ENCODE measurements at regions not wholly inside any gene's neighbourhood (a gene's known extent, or its start where the extent isn't known, plus 50 kb on each side); places are given as distances from the start of the nearest gene placed in this dataset.

GRCh38 chr2:64859312-64860212 is 129.6 kb upstream of the SLC1A4 start:
- no peaks in the 10 kb centered on the region for H3K27me3 Mint-ChIP-seq (ENCODE audit: insufficient read depth, unreplicated experiment)
- intact Hi-C loops (cut with micrococcal nuclease) = loop anchor here (1.0 to 2.0 kb wide), 3 partner anchors 21 to 206 kb away; partner anchors contain the start of gene SERTAD2
- POLR2A ChIA-PET = interaction anchor here (0.6 to 7.7 kb wide), 20 partner anchors 9 to 718 kb away, joined by 3 to 178 read pairs (median 4); partner anchors contain the start of genes AFTPH and SERTAD2
- no peaks in the 10 kb centered on the region for H3K36me3 Mint-ChIP-seq (ENCODE audit: insufficient read depth, unreplicated experiment)
- TF ChIP-seq CTCF (IDR thresholded peaks at IDR 0.05; ENCODE audit: unreplicated experiment) = peak; percentile 15
- H3K9me3 Mint-ChIP-seq (ENCODE audit: unreplicated experiment) = no peaks in the 10 kb centered on the region
- H3K4me1 Mint-ChIP-seq (ENCODE audit: insufficient read depth, unreplicated experiment) = peaks cover 11% of the 10 kb centered on the region
- CTCF ChIA-PET = interaction anchor here (0.6 to 2.1 kb wide), 14 partner anchors 10 to 299 kb away, joined by 3 to 8 read pairs (median 4); no protein-coding TSS in a partner anchor
- BruUV-seq (replicated peaks) = no TSS peak
- peak; percentile 96 for DNase-seq (ENCODE audit: unreplicated experiment)
- no peak overlapping the region for H3K4me3 Mint-ChIP-seq (ENCODE audit: unreplicated experiment)
- H3K27ac Mint-ChIP-seq (ENCODE audit: low read depth, unreplicated experiment) = no peak overlapping the region

- intact Hi-C loops (cut with micrococcal nuclease) = no loop called here
- ChIA-PET POLR2A (interaction anchor here (0.6 to 7.7 kb wide), 12 partner anchors 8 to 337 kb away, joined by 3 to 178 read pairs (median 9); partner anchors contain the start of genes AFTPH and SERTAD2), CTCF (interaction anchor here (0.6 to 2.1 kb wide), 5 partner anchors 13 to 208 kb away, joined by 3 to 8 read pairs (median 3); no protein-coding TSS in a partner anchor)
- Mint-ChIP-seq H3K4me1 (ENCODE audit: insufficient read depth, unreplicated experiment) (peaks cover 11% of the 10 kb centered on the region), H3K36me3 (ENCODE audit: insufficient read depth, unreplicated experiment) (no peaks in the 10 kb centered on the region), H3K27me3 (ENCODE audit: insufficient read depth, unreplicated experiment) (no peaks in the 10 kb centered on the region), H3K27ac (ENCODE audit: low read depth, unreplicated experiment) (no peak overlapping the region), H3K4me3 (ENCODE audit: unreplicated experiment) (no peak overlapping the region), H3K9me3 (ENCODE audit: unreplicated experiment) (no peaks in the 10 kb centered on the region)
- TF ChIP-seq CTCF (IDR thresholded peaks at IDR 0.05; ENCODE audit: unreplicated experiment) = no peak
- no TSS peak for BruUV-seq (replicated peaks)
- no peak for DNase-seq (ENCODE audit: unreplicated experiment)
Measured at GRCh38 chr2:64860276-64860885, 128.8 kb upstream of the SLC1A4 start.

- Mint-ChIP-seq H3K4me3 (ENCODE audit: unreplicated experiment) (no peak overlapping the region), H3K27me3 (ENCODE audit: insufficient read depth, unreplicated experiment) (no peaks in the 10 kb centered on the region), H3K4me1 (ENCODE audit: insufficient read depth, unreplicated experiment) (peaks cover 11% of the 10 kb centered on the region), H3K36me3 (ENCODE audit: insufficient read depth, unreplicated experiment) (no peaks in the 10 kb centered on the region), H3K9me3 (ENCODE audit: unreplicated experiment) (no peaks in the 10 kb centered on the region), H3K27ac (ENCODE audit: low read depth, unreplicated experiment) (no peak overlapping the region)
- CTCF ChIA-PET = interaction anchor here (1.3 to 1.6 kb wide), 2 partner anchors 12 to 208 kb away, joined by 5 to 6 read pairs; partner anchors contain the start of gene SERTAD2
- BruUV-seq (replicated peaks) = no TSS peak
- POLR2A ChIA-PET = interaction anchor here (0.9 to 7.7 kb wide), 4 partner anchors 109 to 288 kb away, joined by 4 to 178 read pairs (median 65); partner anchors contain the start of gene SERTAD2
- intact Hi-C loops (cut with micrococcal nuclease) = no loop called here
- no peak for DNase-seq (ENCODE audit: unreplicated experiment)
- no peak for TF ChIP-seq CTCF (IDR thresholded peaks at IDR 0.05; ENCODE audit: unreplicated experiment)
Measured at GRCh38 chr2:64860936-64861335, 128.3 kb upstream of the SLC1A4 start.
